ENCODE measurements at regions not wholly inside any gene's neighbourhood (a gene's known extent, or its start where the extent isn't known, plus 50 kb on each side); places are given as distances from the start of the nearest gene placed in this dataset.

DNA sequence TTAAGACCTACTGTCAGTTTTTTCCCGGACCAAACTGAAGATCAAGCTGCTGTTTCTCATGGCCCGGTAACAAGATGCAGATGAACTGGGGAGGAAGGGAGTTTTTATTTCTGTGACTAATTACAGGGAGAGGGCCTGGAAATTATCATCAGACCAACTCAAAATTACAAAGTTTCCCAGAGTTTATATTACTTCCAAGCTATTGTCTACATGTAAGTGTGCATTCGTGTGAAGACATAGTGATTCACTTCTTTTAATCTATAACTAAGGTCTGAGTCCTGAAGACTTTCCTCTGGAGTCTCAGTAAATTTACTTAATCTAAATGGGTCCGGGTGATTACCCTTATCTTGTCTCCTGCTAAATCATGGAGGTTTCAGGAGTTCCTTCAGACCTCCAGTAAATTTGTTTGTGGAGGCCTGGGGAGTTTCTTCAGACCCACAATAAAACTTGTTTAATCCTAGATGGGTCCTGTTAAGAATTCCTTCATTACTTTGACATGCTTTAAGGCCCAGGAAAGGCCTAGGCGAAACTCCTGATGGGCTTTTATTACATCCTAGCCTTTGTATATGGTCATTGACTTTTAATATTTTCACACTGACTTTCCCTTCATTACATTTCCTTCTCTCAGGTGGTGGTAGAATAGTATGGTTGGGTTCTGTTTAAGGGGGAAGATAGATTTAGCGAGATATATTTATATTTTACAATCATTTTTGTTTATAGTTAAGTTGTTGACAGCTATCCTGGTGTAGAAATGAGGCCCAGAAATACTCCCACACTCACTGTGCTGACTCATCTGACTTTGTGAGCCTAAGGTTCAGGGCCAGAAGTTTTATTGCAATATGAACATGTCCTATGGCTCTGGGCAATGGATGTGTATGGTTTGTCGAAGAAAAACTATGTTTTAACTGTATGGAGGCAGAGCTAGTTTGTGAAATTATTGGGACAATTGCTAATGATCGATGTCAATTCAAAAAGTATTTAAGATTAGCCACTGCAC, 627.0 kb upstream of the FBXO33 start:
- Histone ChIP-seq H3K4me1 (ENCODE audit: insufficient read depth) (no peaks in the 10 kb centered on the region), H2AFZ (no peak overlapping the region), H3K36me3 (ENCODE audit: insufficient read depth) (no peaks in the 10 kb centered on the region), H3K27me3 (ENCODE audit: insufficient read depth) (no peaks in the 10 kb centered on the region), H3K79me2 (replicated peaks; ENCODE audit: insufficient read depth) (no peaks in the 10 kb centered on the region), H4K20me1 (replicated peaks; ENCODE audit: insufficient read depth) (no peaks in the 10 kb centered on the region), H3K27ac (ENCODE audit: low read depth) (no peak overlapping the region), H3F3A (replicated peaks; ENCODE audit: low read depth) (no peaks in the 10 kb centered on the region), H3K4me2 (no peak overlapping the region), H3K9me2 (ENCODE audit: insufficient read depth) (no peaks in the 10 kb centered on the region), H3K4me3 (no peak overlapping the region)
- no peak for ATAC-seq
- Mint-ChIP-seq H3K9me3 (no peaks in the 10 kb centered on the region), H3K4me3 (no peak overlapping the region), H3K4me1 (peaks cover under 1% of the 10 kb centered on the region; the same call in 1 of the 3 replicates), H3K27me3 (ENCODE audit: insufficient read depth, low read depth, poor library complexity) (no peaks in the 10 kb centered on the region), H3K27ac (no peak overlapping the region), H3K36me3 (ENCODE audit: low read depth) (no peaks in the 10 kb centered on the region)
- TF ChIP-seq ZNF462 (CRISPR knock-in tag; IDR thresholded peaks at IDR 0.05) (no peak), STAT1 (IDR thresholded peaks at IDR 0.05; ENCODE audit: unreplicated experiment) (no peak), NANOG (IDR thresholded peaks at IDR 0.05; ENCODE audit: borderline replicate concordance) (no peak), JUNB (IDR thresholded peaks at IDR 0.05; ENCODE audit: unreplicated experiment) (no peak), ZNF331 (CRISPR knock-in tag; IDR thresholded peaks at IDR 0.05; ENCODE audit: low read depth) (no peak), EZH2phosphoT487 (IDR thresholded peaks at IDR 0.05; ENCODE audit: unreplicated experiment) (no peak), CREB1 (CRISPR knock-in tag; IDR thresholded peaks at IDR 0.05; ENCODE audit: low read depth) (no peak), ZNF114 (CRISPR knock-in tag; IDR thresholded peaks at IDR 0.05) (no peak), REST (IDR thresholded peaks at IDR 0.05; ENCODE audit: unreplicated experiment) (no peak), EZH2 (IDR thresholded peaks at IDR 0.05; ENCODE audit: low read depth, unreplicated experiment) (no peak), POLR2AphosphoS5 (IDR thresholded peaks at IDR 0.05; ENCODE audit: low read depth) (no peak)
- TF ChIP-seq, protein P1, sequence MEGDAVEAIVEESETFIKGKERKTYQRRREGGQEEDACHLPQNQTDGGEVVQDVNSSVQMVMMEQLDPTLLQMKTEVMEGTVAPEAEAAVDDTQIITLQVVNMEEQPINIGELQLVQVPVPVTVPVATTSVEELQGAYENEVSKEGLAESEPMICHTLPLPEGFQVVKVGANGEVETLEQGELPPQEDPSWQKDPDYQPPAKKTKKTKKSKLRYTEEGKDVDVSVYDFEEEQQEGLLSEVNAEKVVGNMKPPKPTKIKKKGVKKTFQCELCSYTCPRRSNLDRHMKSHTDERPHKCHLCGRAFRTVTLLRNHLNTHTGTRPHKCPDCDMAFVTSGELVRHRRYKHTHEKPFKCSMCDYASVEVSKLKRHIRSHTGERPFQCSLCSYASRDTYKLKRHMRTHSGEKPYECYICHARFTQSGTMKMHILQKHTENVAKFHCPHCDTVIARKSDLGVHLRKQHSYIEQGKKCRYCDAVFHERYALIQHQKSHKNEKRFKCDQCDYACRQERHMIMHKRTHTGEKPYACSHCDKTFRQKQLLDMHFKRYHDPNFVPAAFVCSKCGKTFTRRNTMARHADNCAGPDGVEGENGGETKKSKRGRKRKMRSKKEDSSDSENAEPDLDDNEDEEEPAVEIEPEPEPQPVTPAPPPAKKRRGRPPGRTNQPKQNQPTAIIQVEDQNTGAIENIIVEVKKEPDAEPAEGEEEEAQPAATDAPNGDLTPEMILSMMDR (conservative IDR thresholded peaks at IDR 0.05; ENCODE audit: low read depth in 2 of 2), result no peak
- TF ChIP-seq, protein P2, sequence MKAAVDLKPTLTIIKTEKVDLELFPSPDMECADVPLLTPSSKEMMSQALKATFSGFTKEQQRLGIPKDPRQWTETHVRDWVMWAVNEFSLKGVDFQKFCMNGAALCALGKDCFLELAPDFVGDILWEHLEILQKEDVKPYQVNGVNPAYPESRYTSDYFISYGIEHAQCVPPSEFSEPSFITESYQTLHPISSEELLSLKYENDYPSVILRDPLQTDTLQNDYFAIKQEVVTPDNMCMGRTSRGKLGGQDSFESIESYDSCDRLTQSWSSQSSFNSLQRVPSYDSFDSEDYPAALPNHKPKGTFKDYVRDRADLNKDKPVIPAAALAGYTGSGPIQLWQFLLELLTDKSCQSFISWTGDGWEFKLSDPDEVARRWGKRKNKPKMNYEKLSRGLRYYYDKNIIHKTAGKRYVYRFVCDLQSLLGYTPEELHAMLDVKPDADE (IDR thresholded peaks at IDR 0.05), result no peak
- no peak for DNase-seq (ENCODE audit: low spot score)

All from GM23338 (cell line).